ENCODE measurements at regions not wholly inside any gene's neighbourhood (a gene's known extent, or its start where the extent isn't known, plus 50 kb on each side); places are given as distances from the start of the nearest gene placed in this dataset.

DNA sequence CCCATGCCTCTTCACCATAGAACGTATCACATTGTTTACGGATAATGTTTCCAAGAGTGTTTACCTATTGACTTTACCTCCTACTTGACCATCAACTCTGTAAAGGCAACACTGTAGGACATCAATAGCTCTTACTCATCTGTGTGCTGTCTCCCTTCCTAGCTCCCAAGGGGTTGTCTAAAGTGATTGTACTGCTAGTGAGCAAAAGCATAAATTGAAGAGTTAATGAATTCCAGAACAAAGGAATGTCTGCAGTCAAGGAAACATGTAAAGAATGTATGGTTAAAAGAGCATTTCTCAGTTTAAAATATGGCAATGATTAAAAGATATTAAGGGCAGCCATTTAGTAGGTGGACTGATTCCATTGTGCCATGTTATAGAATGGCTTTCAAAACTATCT is 985.4 kb downstream of the TBC1D32 start:
- no peaks in the 10 kb centered on the region for H3K36me3 ChIP-seq
- H3K4me3 ChIP-seq = no peak overlapping the region
- DNase-seq = no peak
- H3K9me3 ChIP-seq = no peaks in the 10 kb centered on the region
- H3K27me3 ChIP-seq = no peaks in the 10 kb centered on the region
- H3K4me1 ChIP-seq = no peaks in the 10 kb centered on the region
- TF ChIP-seq CTCF (IDR thresholded peaks at IDR 0.05) (no peak), POLR2A (IDR thresholded peaks at IDR 0.05) (no peak)
- no peak overlapping the region for H3K27ac ChIP-seq

GRCh38 chr6:120328521-120328920 is 979.0 kb upstream of the MAN1A1 start:
- Histone ChIP-seq H3K4me3 (no peak overlapping the region), H3K9me3 (no peaks in the 10 kb centered on the region), H3K36me3 (no peaks in the 10 kb centered on the region), H3K4me1 (no peaks in the 10 kb centered on the region), H3K27me3 (no peaks in the 10 kb centered on the region), H3K27ac (no peak overlapping the region)
- no peak for DNase-seq
- no peak for TF ChIP-seq POLR2A (IDR thresholded peaks at IDR 0.05)
- no peak for TF ChIP-seq CTCF (IDR thresholded peaks at IDR 0.05)

GRCh38 chr6:120320481-120321162 is 971.1 kb upstream of the MAN1A1 start:
- TF ChIP-seq POLR2A (IDR thresholded peaks at IDR 0.05) = no peak
- no peaks in the 10 kb centered on the region for H3K36me3 ChIP-seq
- H3K4me1 ChIP-seq = no peaks in the 10 kb centered on the region
- DNase-seq = no peak
- no peak overlapping the region for H3K27ac ChIP-seq
- H3K27me3 ChIP-seq = no peaks in the 10 kb centered on the region
- no peak overlapping the region for H3K4me3 ChIP-seq
- H3K9me3 ChIP-seq = no peaks in the 10 kb centered on the region

DNA sequence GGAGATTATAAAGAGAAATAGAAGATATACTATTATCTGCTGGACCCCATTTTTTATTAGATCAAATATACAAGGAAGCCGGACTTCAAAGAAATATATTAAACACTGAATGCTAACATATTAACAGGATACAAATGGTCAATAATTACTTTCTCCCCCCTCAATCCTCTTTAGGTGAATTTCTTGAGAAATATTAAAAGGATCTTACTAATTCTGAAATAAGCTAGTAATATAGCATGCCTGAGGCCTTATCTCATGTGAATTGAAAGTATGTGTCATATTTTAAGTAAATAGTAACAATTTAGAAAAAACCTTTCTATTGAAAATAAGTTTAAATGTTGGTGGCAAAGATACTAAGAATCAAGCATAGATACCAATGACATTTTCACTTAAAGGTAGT is 954.7 kb upstream of the MAN1A1 start:
- Histone ChIP-seq H3K27ac (no peak overlapping the region), H3K36me3 (no peaks in the 10 kb centered on the region), H3K27me3 (no peaks in the 10 kb centered on the region), H3K4me1 (no peaks in the 10 kb centered on the region), H3K9me3 (no peaks in the 10 kb centered on the region), H3K4me3 (no peak overlapping the region)
- TF ChIP-seq CTCF (IDR thresholded peaks at IDR 0.05) = no peak
- no peak for TF ChIP-seq POLR2A (IDR thresholded peaks at IDR 0.05)
- DNase-seq = no peak

GRCh38 chr6:120303527-120303926 is 954.0 kb upstream of the MAN1A1 start:
- H3K9me3 ChIP-seq = no peaks in the 10 kb centered on the region
- no peak overlapping the region for H3K27ac ChIP-seq
- H3K4me1 ChIP-seq = no peaks in the 10 kb centered on the region
- no peak for DNase-seq
- no peak overlapping the region for H3K4me3 ChIP-seq
- no peaks in the 10 kb centered on the region for H3K27me3 ChIP-seq
- TF ChIP-seq CTCF (IDR thresholded peaks at IDR 0.05) (no peak), POLR2A (IDR thresholded peaks at IDR 0.05) (no peak)
- no peaks in the 10 kb centered on the region for H3K36me3 ChIP-seq

- DNase-seq = no peak
- Histone ChIP-seq H3K27me3 (no peaks in the 10 kb centered on the region), H3K9me3 (no peaks in the 10 kb centered on the region), H3K4me3 (no peak overlapping the region), H3K36me3 (no peaks in the 10 kb centered on the region), H3K27ac (no peak overlapping the region), H3K4me1 (no peaks in the 10 kb centered on the region)
- no peak for TF ChIP-seq CTCF (IDR thresholded peaks at IDR 0.05)
- TF ChIP-seq POLR2A (IDR thresholded peaks at IDR 0.05) = no peak
Measured at GRCh38 chr6:120302041-120302440, 952.5 kb upstream of the MAN1A1 start.

Data from Peyer's patch (tissue), 4 donors.